Keratinocyte (primary cell): ENCODE measurements at regions not wholly inside any gene's neighbourhood (a gene's known extent, or its start where the extent isn't known, plus 50 kb on each side); places are given as distances from the start of the nearest gene placed in this dataset.

Experiments
- DNase-seq: peaks from one replicate; pipeline ENCODE4 v3.0.0-alpha.2; 2011; ENCODE audit warnings: low read depth, missing footprints, low spot score
- FAIRE-seq: peaks from 2 replicates; lab custom pipeline; 2011; peaks lifted over from hg19 to GRCh38; lab: Jason Lieb, UNC
- H2AFZ ChIP-seq: 2 replicates; pipeline ENCODE4 v1.6.0; 2012; ENCODE audit warnings: low read length, control low read depth, inconsistent platforms; ENCODE audit not compliant: control insufficient read depth
- H3K27ac ChIP-seq: 2 replicates; pipeline ENCODE4 v1.5.1; 2011; ENCODE audit warnings: low read length; ENCODE audit not compliant: control insufficient read depth, insufficient read depth
- H3K27me3 ChIP-seq: 3 replicates; pipeline ENCODE4 v1.6.0; 2011; ENCODE audit warnings: low read length; ENCODE audit not compliant: control insufficient read depth, insufficient read depth; ENCODE audit errors: extremely low read depth
- H3K36me3 ChIP-seq, 2 experiments: 2 replicates in 1 of 2; 3 replicates in 1 of 2; pipeline ENCODE4 v1.5.1; 2011; ENCODE audit warnings: low read length in 2 of 2, mild to moderate bottlenecking in 1 of 2; ENCODE audit not compliant: control insufficient read depth in 2 of 2, insufficient read depth in 2 of 2; ENCODE audit errors: extremely low read depth in 1 of 2
- H3K4me1 ChIP-seq: 3 replicates; pipeline ENCODE4 v1.5.1; 2011; ENCODE audit warnings: low read length; ENCODE audit not compliant: control insufficient read depth, insufficient read depth; ENCODE audit errors: extremely low read depth
- H3K4me2 ChIP-seq: 3 replicates; pipeline ENCODE4 v1.6.0; 2011; ENCODE audit warnings: low read depth, low read length; ENCODE audit not compliant: control insufficient read depth, insufficient read depth; ENCODE audit errors: extremely low read depth
- H3K4me3 ChIP-seq, 3 experiments: fragments of 200-600 bp in 1 of 3; sonication (generic) in 1 of 3; 2 replicates in 2 of 3; 3 replicates in 1 of 3; pipeline ENCODE4 v1.5.1; 2011 to 2016; ENCODE audit warnings: low read length in 3 of 3, mild to moderate bottlenecking in 3 of 3, control low read depth in 2 of 3, inconsistent platforms in 1 of 3, low read depth in 1 of 3, mixed read lengths in 1 of 3, mixed run types in 1 of 3, moderate library complexity in 1 of 3; ENCODE audit not compliant: control insufficient read depth in 2 of 3, insufficient read depth in 2 of 3; ENCODE audit errors: extremely low read depth in 1 of 3
- H3K79me2 ChIP-seq: 2 replicates; pipeline ENCODE4 v1.6.0; 2012; ENCODE audit warnings: low read length; ENCODE audit not compliant: control insufficient read depth, insufficient read depth
- H3K9ac ChIP-seq: 3 replicates; pipeline ENCODE4 v1.6.0; 2011; ENCODE audit warnings: low read length; ENCODE audit not compliant: control insufficient read depth, insufficient read depth; ENCODE audit errors: extremely low read depth
- H3K9me1 ChIP-seq: 3 replicates; pipeline ENCODE4 v1.6.0; 2011; ENCODE audit warnings: low read length; ENCODE audit not compliant: control insufficient read depth, insufficient read depth; ENCODE audit errors: extremely low read depth
- H3K9me3 ChIP-seq: 2 replicates; pipeline ENCODE4 v1.5.1; 2012; ENCODE audit warnings: low read depth, low read length; ENCODE audit not compliant: control insufficient read depth
- H4K20me1 ChIP-seq: 3 replicates; pipeline ENCODE4 v1.6.0; 2011; ENCODE audit warnings: low read length; ENCODE audit not compliant: control insufficient read depth, insufficient read depth; ENCODE audit errors: extremely low read depth
- CTCF ChIP-seq, 3 experiments: IDR thresholded peaks in 1 of 3; conservative IDR thresholded peaks in 1 of 3; optimal IDR thresholded peaks in 1 of 3; 2 replicates in 2 of 3; 3 replicates in 1 of 3; pipeline versions ENCODE3 to v1.5.1; 2011; ENCODE audit warnings: low read length in 3 of 3, mild to moderate bottlenecking in 3 of 3, moderate library complexity in 2 of 3, control low read depth in 1 of 3, inconsistent platforms in 1 of 3; ENCODE audit not compliant: insufficient read depth in 2 of 3; ENCODE audit errors: extremely low read depth in 1 of 3
- EZH2 ChIP-seq: IDR thresholded peaks from one replicate; pipeline ENCODE4 v1.6.1; 2012; ENCODE audit warnings: inconsistent platforms, mild to moderate bottlenecking, low read length, moderate library complexity
- dilution Hi-C: fragments of 300-500 bp; cut with MboI; formaldehyde crosslinking; loops from one replicate; pipeline ENCODE4 v1.7.0; 2020; ENCODE audit warnings: low sequenced_read_pairs; ENCODE audit not compliant: extremely low pct_ligation_motif_present

DNA sequence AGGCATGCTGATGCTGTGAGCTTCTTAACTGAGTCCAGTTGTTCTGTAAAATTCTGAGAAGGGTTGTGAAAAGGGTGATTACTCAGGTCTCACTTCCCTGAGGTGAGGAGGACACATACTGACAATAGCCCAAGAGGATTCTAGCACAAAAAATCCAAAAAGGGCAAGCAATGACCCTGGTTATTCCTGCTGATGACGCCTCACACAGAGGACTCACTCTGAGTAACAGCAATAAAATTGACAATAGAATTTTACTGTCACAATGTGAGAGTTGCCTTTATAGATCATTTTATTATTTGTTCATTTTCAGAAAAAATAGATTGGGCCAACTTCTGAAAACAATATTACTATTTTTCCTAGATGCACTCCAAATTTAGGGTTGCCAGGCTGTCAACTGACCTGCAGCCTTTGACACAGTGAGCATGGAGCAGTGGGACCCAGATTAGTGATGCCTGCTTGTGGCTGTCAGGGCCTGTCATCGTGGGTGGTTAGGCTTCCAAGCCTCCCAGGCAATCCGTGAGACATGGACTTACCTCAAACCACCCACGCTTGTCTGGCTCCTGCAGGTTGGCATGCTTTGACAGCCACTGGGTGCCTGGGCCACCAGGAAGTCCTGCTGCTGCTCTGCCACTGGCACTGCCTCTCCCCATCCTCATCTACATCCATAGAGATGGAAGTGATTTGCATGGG, 396.0 kb upstream of the THBS1 start:
- H3K79me2 ChIP-seq, result no peaks in the 10 kb centered on the region
- FAIRE-seq, result peak; percentile 72
- peaks cover 51% of the 10 kb centered on the region for H3K4me1 ChIP-seq
- H3K27me3 ChIP-seq, result no peaks in the 10 kb centered on the region
- no peak for TF ChIP-seq CTCF (optimal IDR thresholded peaks at IDR 0.05 in 1 of 3, IDR thresholded peaks at IDR 0.05 in 1 of 3, conservative IDR thresholded peaks at IDR 0.05 in 1 of 3; ENCODE audit: extremely low read depth in 1 of 3, insufficient read depth in 2 of 3, low read length in 3 of 3)
- TF ChIP-seq EZH2, result no peak
- H3K4me3 ChIP-seq, result no peak overlapping the region
- peaks cover 0 to 2% of the 10 kb centered on the region in 2 experiments for H3K36me3 ChIP-seq
- no peak for DNase-seq
- no peaks in the 10 kb centered on the region for H3K9me3 ChIP-seq
- dilution Hi-C loops, result no loop called here
- H3K4me2 ChIP-seq, result no peak overlapping the region
- H3K9me1 ChIP-seq, result no peaks in the 10 kb centered on the region
- H3K9ac ChIP-seq, result no peak overlapping the region
- H3K27ac ChIP-seq, result no peak overlapping the region
- H2AFZ ChIP-seq, result no peak overlapping the region
- H4K20me1 ChIP-seq, result no peaks in the 10 kb centered on the region

GRCh38 chr15:39188314-39188713, 392.6 kb upstream of the THBS1 start:
- dilution Hi-C loops, result no loop called here
- Histone ChIP-seq H3K27me3 (no peaks in the 10 kb centered on the region), H3K27ac (peak overlapping the region; percentile 60), H3K9ac (no peak overlapping the region), H3K79me2 (peaks cover 2% of the 10 kb centered on the region), H3K36me3 (peaks cover 0 to 2% of the 10 kb centered on the region in 2 experiments), H3K4me2 (no peak overlapping the region), H2AFZ (no peak overlapping the region), H3K9me3 (no peaks in the 10 kb centered on the region), H3K9me1 (no peaks in the 10 kb centered on the region), H3K4me1 (peaks cover 65% of the 10 kb centered on the region), H4K20me1 (no peaks in the 10 kb centered on the region), H3K4me3 (no peak overlapping the region)
- FAIRE-seq (no peak), DNase-seq (no peak)
- TF ChIP-seq CTCF (optimal IDR thresholded peaks at IDR 0.05 in 1 of 3, IDR thresholded peaks at IDR 0.05 in 1 of 3, conservative IDR thresholded peaks at IDR 0.05 in 1 of 3; ENCODE audit: extremely low read depth in 1 of 3, insufficient read depth in 2 of 3, low read length in 3 of 3) (no peak), EZH2 (no peak)
